GM19463 (cell line): ENCODE measurements at regions not wholly inside any gene's neighbourhood (a gene's known extent, or its start where the extent isn't known, plus 50 kb on each side); places are given as distances from the start of the nearest gene placed in this dataset.
A peak's percentile ranks its signal among the peaks of the same experiment; 100 is the strongest.

Source experiments
- ATAC-seq: cut with Tn5 transposase; IDR thresholded peaks from one replicate; pipeline ENCODE4 v1.9.1; 2021; ENCODE audit warnings: mild to moderate bottlenecking, moderate library complexity; ENCODE audit not compliant: unreplicated experiment

DNA sequence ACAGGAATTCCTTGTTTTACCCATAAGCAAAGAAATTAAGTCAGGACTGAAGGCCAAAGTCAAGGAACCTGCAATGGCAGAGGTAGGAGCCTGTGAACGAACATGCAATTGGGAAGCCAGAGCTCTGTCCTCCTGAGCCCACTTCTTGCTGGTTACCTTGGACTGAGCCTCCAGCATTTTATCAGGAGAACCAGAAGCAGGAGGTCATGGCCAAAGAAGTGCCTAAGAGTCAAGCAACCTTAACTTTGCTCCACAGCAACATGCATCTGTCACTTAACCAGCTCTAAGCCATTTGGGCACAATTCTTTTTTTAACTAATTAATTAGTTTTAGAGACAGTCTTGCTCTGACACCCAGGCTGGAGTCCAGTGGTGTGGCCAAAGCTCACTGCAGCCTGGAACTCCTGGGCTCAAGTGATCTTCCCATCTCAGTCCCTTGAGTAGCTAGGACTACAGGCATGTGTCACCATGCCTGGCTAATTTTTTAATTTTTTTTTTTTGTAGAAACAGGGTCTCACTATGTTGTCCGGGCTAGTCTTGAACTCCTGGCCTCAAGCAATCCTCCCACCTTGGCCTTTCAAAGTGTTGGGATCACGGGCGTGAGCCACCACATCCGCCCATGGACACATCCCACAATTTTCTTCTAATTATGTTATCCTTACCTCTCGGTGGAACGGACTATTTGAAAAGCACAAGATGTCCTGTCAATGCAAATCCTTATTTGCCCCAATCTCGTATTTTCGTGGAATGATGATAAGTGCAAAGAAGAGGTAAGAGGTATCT, 334.2 kb downstream of the CD83 start:
- no peak for ATAC-seq

GRCh38 chr6:14452567-14453527, 335.3 kb downstream of the CD83 start:
- peak; percentile 66 for ATAC-seq

DNA sequence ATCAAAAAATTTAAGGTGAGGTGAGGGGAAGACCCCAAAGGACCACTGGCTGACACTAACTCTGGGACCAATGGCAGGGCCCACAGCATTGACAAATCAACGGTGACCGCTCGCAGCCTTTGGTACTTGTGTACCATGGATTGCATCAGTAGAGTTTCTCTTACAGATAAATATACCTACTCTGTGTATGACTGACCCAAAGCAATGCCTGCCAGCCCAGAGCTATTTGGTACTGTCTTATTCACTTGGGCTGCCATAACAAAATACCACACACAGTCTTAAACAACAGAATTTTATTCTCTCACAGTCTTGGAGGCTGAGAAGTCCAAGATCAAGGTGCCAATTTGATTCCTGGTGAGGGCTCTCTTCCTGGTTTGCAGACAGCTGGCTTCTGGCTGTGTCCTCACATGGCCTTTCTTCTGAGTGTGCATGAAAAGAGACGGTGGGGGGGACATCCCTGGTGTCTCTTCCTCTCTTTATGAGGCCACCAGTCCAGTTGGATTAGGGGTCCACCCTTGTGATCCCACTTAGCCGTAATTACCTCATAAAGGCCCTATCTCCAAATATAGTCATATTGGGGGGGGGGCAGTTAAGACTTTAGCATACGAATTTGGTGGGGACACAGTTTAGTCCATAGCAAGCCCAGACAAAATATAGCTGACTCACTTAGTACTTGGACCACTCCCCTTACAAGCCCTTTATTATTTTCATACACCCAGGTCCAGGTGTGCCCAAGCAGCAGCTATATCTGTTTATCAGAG, 336.3 kb downstream of the CD83 start:
- ATAC-seq = no peak

GRCh38 chr6:14454473-14454775, 336.9 kb downstream of the CD83 start:
- ATAC-seq = no peak

GRCh38 chr6:14455427-14455826, 337.9 kb downstream of the CD83 start:
- ATAC-seq = no peak

DNA sequence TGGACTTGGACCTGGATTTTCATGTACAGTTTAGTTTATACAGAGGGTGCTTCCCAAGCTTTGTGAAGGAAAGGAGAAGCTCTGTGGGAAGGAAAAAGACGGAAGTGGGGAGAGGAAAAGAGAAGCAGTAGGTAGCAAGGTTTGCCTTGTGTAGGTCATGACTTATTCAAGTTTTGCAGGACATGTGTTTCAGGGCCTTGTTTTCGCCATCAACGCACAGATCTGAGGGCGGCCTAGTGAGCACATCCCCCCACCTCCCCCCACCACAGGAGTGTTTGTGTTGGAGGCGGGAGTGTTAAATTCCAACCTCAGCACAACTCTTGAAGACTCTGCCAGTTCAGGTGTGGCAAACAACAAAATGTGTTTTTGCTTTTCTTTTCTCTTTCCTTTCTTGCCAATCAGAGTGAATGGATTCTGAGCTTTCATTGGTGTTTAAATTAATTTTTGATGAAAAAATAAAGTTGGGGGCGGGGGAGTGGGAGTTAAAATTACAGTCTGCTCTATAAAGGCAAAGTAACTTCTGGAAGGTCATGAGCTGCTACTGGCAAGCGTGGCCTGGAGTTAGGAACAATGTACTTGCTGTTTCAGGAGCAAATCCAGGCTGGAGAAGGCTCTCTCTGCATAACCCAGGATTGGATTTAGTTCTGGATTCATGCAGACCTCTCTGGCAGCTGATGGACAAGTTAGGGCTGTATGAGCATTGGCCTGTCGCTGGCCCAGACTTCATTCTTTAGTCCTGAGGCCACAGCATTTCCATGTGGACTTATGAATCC, 338.5 kb downstream of the CD83 start:
- ATAC-seq = no peak

- ATAC-seq = no peak
Measured at GRCh38 chr6:14456941-14457340, 339.4 kb downstream of the CD83 start.

- no peak for ATAC-seq
Measured at GRCh38 chr6:14458669-14459266, 341.2 kb downstream of the CD83 start.

DNA sequence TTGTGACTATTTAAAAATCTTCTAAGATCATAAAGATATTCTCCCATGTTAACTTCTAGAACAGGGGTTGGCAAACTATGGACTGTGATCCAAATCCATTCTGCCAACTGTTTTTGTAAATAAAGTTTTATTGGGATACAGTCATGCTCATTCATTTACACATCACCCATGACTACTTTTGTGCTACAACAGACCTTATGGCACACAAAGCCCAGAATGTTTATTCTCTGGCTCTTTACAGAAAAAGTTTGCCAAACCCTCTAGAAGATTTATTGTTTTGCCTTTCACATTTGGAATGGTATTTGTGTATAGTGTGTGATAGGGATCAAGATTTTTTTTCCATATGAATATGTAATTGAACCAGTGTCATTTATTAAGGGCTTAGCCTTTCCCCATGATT, 341.7 kb downstream of the CD83 start:
- no peak for ATAC-seq

- no peak for ATAC-seq
Measured at GRCh38 chr6:14460556-14460955, 343.0 kb downstream of the CD83 start.

- ATAC-seq = no peak
Measured at GRCh38 chr6:14462135-14462534, 344.6 kb downstream of the CD83 start.

DNA sequence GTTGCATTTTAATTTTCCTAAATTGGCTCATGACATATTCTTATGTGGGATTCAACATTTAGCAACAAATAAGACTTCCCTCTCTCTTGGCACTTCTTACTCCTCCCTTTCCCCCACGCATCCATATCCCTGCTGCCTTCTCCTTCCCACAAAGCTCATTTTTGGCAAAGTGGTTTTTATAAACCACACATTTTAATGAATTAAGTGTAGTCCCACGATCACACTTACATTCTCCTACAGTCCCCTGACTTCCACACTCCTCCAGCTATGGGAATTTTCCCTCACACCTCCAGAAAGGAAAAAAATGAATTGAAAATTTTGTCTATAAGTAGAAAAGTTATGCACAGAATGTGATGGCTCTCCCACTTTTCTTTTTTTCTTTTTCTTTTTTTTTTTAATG, 345.0 kb downstream of the CD83 start:
- ATAC-seq = no peak

DNA sequence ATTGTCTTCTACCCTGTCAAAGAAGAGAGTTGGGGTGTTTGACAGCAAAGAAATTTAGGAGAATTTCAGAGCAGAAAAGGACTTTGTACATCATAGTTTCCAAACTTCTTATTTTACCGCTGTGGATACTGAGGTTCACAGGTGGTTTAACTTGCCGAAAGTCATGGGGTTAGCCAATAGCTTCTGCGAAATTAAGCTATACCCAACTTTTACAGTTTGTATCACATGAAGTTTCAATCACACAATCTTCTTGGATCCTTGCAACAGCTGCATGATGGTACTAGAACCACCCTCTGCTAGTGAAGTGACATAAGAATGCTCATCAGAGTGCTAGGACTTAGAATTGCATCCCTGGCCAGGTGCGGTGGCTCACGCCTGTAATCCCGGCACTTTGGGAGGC, 345.5 kb downstream of the CD83 start:
- ATAC-seq = no peak

DNA sequence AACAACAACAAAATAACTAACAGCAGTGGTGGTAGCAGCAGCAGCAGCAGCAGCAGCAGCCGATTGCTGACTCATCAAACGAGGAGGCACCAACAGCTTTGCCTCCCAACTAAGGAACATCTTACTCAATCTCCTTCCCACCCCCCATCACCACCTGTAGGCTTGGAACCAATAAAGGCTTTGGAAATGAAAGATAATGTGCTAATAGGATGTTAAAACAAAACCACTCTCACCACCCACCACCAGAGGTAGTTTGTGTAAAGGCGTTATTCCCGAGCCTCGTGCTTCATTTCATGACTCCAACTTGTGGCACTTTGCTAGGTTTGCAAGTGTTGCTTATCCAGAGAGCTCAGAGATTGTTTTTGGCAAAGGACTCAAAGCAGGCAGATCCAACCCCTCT, 346.5 kb downstream of the CD83 start:
- ATAC-seq = no peak

GRCh38 chr6:14464716-14465115, 347.1 kb downstream of the CD83 start:
- ATAC-seq = no peak

DNA sequence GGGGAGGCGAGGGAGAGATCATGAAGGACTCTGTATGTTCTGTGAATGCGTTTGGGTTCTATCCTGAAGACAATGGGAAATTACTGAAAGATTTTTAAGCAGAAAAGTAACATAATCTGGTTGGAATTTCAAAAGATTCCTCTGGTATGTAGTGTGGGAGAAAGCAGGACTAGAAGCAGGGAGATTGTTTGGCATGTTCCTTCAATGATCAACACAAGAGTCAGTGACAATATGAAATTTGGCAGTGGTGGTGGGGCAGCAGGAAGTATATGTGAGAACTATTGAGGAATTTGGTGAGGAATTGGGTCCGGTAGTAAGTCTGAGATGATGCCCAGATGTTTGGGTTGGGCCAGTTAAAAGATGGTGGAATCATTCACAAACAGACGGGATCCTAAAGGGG, 348.7 kb downstream of the CD83 start:
- ATAC-seq = no peak

- no peak for ATAC-seq
Measured at GRCh38 chr6:14467591-14467990, 350.0 kb downstream of the CD83 start.

DNA sequence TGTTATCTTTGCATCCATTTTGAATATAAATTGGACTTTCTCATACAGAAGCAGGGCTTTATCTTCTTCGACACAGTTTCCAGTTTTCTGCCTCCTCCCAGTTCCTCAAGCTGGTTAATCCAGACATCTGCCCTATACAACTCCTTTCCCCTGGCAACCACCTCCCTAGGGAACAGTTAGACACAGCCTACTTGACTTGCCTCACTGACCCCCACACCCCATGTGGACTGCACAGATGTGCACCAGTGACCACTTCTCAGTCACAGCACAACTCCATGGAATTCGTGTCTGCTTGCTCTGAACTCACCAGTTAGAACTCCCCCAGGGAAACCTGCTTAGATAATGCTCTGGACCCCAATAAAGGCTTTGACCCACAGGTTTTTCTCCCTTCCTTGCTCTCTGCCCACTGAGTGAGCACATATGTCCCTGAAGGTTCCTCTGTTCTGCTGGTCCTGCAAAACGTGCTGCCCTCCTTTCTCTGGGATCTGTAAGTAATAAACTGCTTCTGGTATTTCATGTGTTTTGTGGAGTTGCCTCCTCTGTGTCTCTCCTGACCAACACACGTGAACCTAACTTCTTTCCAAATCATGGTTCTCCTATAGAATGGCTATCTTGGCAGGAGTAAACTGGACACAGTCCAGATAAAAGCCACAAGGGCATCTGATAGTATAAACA, 351.2 kb downstream of the CD83 start:
- ATAC-seq = no peak

DNA sequence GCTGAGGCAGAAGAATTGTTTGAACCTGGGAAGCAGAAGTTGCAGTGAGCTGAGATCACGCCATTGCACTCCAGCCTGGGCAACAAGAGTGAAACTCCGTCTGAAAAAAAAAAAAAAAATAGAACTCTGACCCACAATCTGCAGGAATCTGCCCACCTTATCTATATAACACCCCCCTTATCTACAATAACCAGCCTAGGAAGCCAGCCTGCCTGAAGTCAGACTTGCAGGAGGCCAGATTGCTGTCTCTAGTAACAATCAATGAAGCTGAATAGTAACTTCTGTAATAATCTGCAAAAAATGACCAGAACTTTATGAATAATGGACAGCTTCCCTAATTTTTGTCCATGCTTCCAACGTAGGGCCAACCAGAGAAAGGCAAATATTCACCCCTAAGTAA, 352.5 kb downstream of the CD83 start:
- ATAC-seq = no peak

- no peak for ATAC-seq
Measured at GRCh38 chr6:14470671-14471070, 353.1 kb downstream of the CD83 start.
